Spleen (tissue), 11 donors: ENCODE measurements at regions not wholly inside any gene's neighbourhood (a gene's known extent, or its start where the extent isn't known, plus 50 kb on each side); places are given as distances from the start of the nearest gene placed in this dataset.

Experiments used
- DNase-seq: peaks from one replicate; pipeline ENCODE4 v3.0.0-alpha.2; 2020
- H3K27ac ChIP-seq, 8 donors: fragments of 200-600 bp; sonication (generic) in 7 of 8; 1 replicate in 4 of 8; 2 replicates in 4 of 8; pipeline versions ENCODE4 v1.5.0 to v1.8.0; 2016 to 2021; ENCODE audit warnings: inconsistent platforms in 4 of 8, mild to moderate bottlenecking in 4 of 8, moderate library complexity in 1 of 8
- H3K27me3 ChIP-seq, 7 donors: fragments of 200-600 bp; sonication (generic) in 6 of 7; replicated peaks in 1 of 7; 1 replicate in 4 of 7; 2 replicates in 3 of 7; pipeline versions ENCODE4 v1.5.0 to v1.8.0; 2016 to 2021; ENCODE audit warnings: inconsistent platforms in 3 of 7, mild to moderate bottlenecking in 1 of 7
- H3K36me3 ChIP-seq, 6 donors: fragments of 200-600 bp; sonication (generic) in 5 of 6; 1 replicate in 4 of 6; 2 replicates in 2 of 6; pipeline versions ENCODE4 v1.5.0 to v1.8.0; 2016 to 2021; ENCODE audit warnings: inconsistent platforms in 2 of 6
- H3K4me1 ChIP-seq, 6 donors: fragments of 200-600 bp; sonication (generic) in 5 of 6; 1 replicate in 3 of 6; 2 replicates in 3 of 6; pipeline versions ENCODE4 v1.5.0 to v1.8.0; 2016 to 2021; ENCODE audit warnings: inconsistent platforms in 3 of 6
- H3K4me3 ChIP-seq, 8 donors: fragments of 200-600 bp; sonication (generic) in 7 of 8; 1 replicate in 4 of 8; 2 replicates in 4 of 8; pipeline versions ENCODE4 v1.5.0 to v1.8.0; 2016 to 2021; ENCODE audit warnings: inconsistent platforms in 4 of 8, mild to moderate bottlenecking in 4 of 8, moderate library complexity in 2 of 8
- H3K9me3 ChIP-seq, 8 donors: fragments of 200-600 bp; sonication (generic) in 7 of 8; 1 replicate in 4 of 8; 2 replicates in 4 of 8; pipeline versions ENCODE4 v1.5.0 to v1.8.0; 2016 to 2021; ENCODE audit warnings: inconsistent platforms in 4 of 8
- POLR2A ChIP-seq, 3 donors: fragments of 450-650 bp; IDR thresholded peaks; one replicate each; pipeline ENCODE4 v1.5.1; 2017; ENCODE audit warnings: antibody characterized with exemption in 3 of 3, mild to moderate bottlenecking in 1 of 3
- POLR2AphosphoS5 ChIP-seq, 3 donors: sonication (generic); formaldehyde crosslinking; IDR thresholded peaks; one replicate each; pipeline ENCODE4 v1.5.1; 2017; ENCODE audit warnings: antibody characterized with exemption in 3 of 3
- WGBS, 5 donors: extraction: QIAGEN DNeasy Blood & Tissue Kit in 3 of 5; methylation state at CpG; one replicate each; pipeline versions ENCODE4 v1.1.5 to v1.1.7; 2013 to 2018; 5-methylcytosine and 5-hydroxymethylcytosine counted together
- intact Hi-C: fragments of 100-400 bp; cut with DNase I; formaldehyde crosslinking; loops from one replicate; pipeline ENCODE4 v1.15.0; 2023; ENCODE audit warnings: low total_unique reads
- TF ChIP-seq, protein P1 (sequence below), 11 experiments: fragments of 200-600 bp in 7 of 11; fragments of 450-650 bp in 4 of 11; sonication (generic) in 4 of 11; IDR thresholded peaks in 8 of 11; conservative IDR thresholded peaks in 3 of 11; 1 replicate in 7 of 11; 2 replicates in 4 of 11; pipeline versions ENCODE4 v1.4.0 to v1.8.0; 2016 to 2021; ENCODE audit warnings: antibody characterized with exemption in 11 of 11, inconsistent platforms in 4 of 11, mild to moderate bottlenecking in 1 of 11
- donor health status: healthy with polysubstance abuse.
- donor health status: DM: no; HTN: no; CAD: no; lungs with moderate emphysema.
- donor health status: DM: no; HTN: no; CAD: no.
- donor health status: Bipolar disorder and iron deficiency.
- donor health status: healthy.
- donor health status: DM: no; HTN: no; CAD: no.
- donor health status: DM: yes; HTN: yes; CAD: no.

DNA sequence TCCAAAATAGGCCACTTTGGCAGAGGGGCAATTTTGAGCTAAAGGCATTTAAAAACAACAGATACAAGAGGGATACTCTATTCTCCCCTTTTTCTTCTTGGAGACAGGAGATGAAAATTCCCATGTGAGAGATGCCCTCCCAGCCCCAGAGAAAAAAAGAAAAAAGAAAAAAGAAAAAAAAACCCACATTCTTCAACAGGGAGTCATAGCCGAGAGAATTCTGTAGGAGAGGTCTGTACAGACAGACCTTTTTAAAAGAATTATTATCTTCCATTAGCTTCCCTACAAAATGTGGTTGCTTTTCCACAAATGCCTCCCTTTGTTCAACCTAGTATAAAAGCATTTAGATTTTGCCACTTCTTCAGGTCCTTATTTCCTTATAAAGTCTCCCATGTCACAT lies 89.9 kb downstream of the SPCS3 start:
- no peak for DNase-seq
- WGBS, 5 donors = 84 to 100% (median 96%) methylated on average over 1 of the region's 1 CpG
- Histone ChIP-seq H3K9me3 (no peaks in the 10 kb centered on the region), H3K4me3 (no peak overlapping the region), H3K4me1 (no peaks in the 10 kb centered on the region), H3K36me3 (no peaks in the 10 kb centered on the region), H3K27ac (no peak overlapping the region), H3K27me3 (no peaks in the 10 kb centered on the region)
- intact Hi-C loops = no loop called here
- TF ChIP-seq POLR2A (IDR thresholded peaks at IDR 0.05) = no peak
- TF ChIP-seq, protein P1, sequence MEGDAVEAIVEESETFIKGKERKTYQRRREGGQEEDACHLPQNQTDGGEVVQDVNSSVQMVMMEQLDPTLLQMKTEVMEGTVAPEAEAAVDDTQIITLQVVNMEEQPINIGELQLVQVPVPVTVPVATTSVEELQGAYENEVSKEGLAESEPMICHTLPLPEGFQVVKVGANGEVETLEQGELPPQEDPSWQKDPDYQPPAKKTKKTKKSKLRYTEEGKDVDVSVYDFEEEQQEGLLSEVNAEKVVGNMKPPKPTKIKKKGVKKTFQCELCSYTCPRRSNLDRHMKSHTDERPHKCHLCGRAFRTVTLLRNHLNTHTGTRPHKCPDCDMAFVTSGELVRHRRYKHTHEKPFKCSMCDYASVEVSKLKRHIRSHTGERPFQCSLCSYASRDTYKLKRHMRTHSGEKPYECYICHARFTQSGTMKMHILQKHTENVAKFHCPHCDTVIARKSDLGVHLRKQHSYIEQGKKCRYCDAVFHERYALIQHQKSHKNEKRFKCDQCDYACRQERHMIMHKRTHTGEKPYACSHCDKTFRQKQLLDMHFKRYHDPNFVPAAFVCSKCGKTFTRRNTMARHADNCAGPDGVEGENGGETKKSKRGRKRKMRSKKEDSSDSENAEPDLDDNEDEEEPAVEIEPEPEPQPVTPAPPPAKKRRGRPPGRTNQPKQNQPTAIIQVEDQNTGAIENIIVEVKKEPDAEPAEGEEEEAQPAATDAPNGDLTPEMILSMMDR (IDR thresholded peaks at IDR 0.05 in 8 of 11, conservative IDR thresholded peaks at IDR 0.05 in 3 of 11) = no peak
- TF ChIP-seq POLR2AphosphoS5 (IDR thresholded peaks at IDR 0.05) = no peak

GRCh38 chr4:176413171-176413570 lies 93.4 kb downstream of the SPCS3 start:
- H3K4me3 ChIP-seq = no peak overlapping the region

DNA sequence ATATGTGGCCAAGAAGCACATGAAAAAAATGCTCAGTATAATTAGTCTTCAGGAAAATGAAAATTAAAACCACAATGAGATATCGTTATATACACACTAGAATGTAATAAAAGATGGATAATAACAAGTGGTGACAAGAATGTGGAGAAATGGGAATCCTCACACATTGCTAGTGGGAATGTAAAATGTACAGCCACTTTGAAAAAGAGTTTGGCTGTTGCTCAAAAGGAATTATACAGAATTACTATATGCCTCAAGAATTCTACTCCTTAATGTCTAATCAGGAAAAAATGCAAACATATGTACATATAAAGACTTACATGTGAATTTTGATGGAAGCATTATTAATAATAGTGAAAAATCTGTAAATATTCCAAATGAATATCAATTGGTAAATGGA lies 102.2 kb downstream of the SPCS3 start:
- intact Hi-C loops = no loop called here

More at GRCh38 chr4:176413171-176413570, 93.4 kb downstream of the SPCS3 start:
- no peak for DNase-seq
- intact Hi-C loops = no loop called here
- Histone ChIP-seq H3K4me1 (no peaks in the 10 kb centered on the region), H3K27ac (no peak overlapping the region), H3K36me3 (no peaks in the 10 kb centered on the region), H3K9me3 (no peaks in the 10 kb centered on the region), H3K27me3 (no peaks in the 10 kb centered on the region)
- TF ChIP-seq POLR2AphosphoS5 (IDR thresholded peaks at IDR 0.05) (no peak), POLR2A (IDR thresholded peaks at IDR 0.05) (no peak)
- TF ChIP-seq, protein P1 (IDR thresholded peaks at IDR 0.05 in 8 of 11, conservative IDR thresholded peaks at IDR 0.05 in 3 of 11) = no peak
- WGBS, 5 donors = 65 to 86% (median 81%) methylated on average over 2 of the region's 2 CpGs

DNA sequence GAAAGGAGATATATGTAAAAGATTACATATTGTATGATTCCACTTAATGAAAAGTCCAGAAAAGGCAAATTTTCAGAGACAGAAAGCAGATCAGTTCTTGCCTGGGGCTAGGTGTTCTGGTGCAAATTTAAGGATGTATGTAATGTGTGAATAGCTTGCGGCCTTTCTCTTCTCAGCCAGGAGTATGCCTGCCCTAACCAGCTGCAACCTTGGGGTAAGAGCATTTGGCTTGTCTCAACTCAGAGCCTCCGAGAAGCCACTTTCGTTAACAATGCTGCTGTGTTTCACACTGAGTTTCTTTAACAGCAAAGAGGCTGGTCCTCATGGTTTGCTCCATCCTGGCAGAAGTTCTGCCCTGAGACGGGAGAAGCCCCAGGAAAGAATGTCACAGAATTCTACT lies 102.7 kb downstream of the SPCS3 start:
- intact Hi-C loops = no loop called here
- no peaks in the 10 kb centered on the region for H3K9me3 ChIP-seq
- no peaks in the 10 kb centered on the region for H3K4me1 ChIP-seq
- no peak overlapping the region for H3K27ac ChIP-seq
- TF ChIP-seq, protein P1 (IDR thresholded peaks at IDR 0.05 in 8 of 11, conservative IDR thresholded peaks at IDR 0.05 in 3 of 11) = no peak
- TF ChIP-seq POLR2AphosphoS5 (IDR thresholded peaks at IDR 0.05) (no peak), POLR2A (IDR thresholded peaks at IDR 0.05) (no peak)
- no peak for DNase-seq
- H3K27me3 ChIP-seq = no peaks in the 10 kb centered on the region
- WGBS, 5 donors = 73 to 93% (median 82%) methylated on average over 4 of the region's 4 CpGs
- H3K4me3 ChIP-seq = no peak overlapping the region
- H3K36me3 ChIP-seq = no peaks in the 10 kb centered on the region

More for the DNA sequence above, 102.2 kb downstream of the SPCS3 start:
- Histone ChIP-seq H3K36me3 (no peaks in the 10 kb centered on the region), H3K27me3 (no peaks in the 10 kb centered on the region), H3K4me1 (no peaks in the 10 kb centered on the region), H3K4me3 (no peak overlapping the region), H3K27ac (no peak overlapping the region), H3K9me3 (no peaks in the 10 kb centered on the region)
- TF ChIP-seq POLR2AphosphoS5 (IDR thresholded peaks at IDR 0.05) = no peak
- 73 to 93% (median 78%) methylated on average over 1 of the region's 1 CpG for WGBS, 5 donors
- DNase-seq = no peak

DNA sequence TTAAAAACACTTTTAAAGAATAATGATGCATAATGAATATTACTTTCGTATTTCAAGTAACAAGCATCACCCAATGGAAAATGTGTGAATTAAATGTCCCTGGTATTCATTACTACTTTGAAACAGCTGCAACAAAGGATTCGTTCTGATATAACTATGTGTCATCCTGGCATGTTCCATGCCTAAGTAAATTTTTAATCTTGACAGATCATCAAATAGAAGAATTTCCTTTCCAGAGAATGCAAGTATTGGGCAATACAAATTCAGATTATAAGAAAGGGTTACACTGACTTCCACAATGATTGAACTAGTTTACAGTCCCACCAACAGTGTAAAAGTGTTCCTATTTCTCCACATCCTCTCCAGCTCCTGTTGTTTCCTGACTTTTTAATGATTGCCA lies 105.3 kb downstream of the SPCS3 start:
- TF ChIP-seq, protein P1 (IDR thresholded peaks at IDR 0.05 in 8 of 11, conservative IDR thresholded peaks at IDR 0.05 in 3 of 11) = no peak
- TF ChIP-seq POLR2A (IDR thresholded peaks at IDR 0.05) (no peak), POLR2AphosphoS5 (IDR thresholded peaks at IDR 0.05) (no peak)
- intact Hi-C loops = no loop called here
- WGBS, 5 donors = 60 to 89% (median 73%) methylated on average over 2 of the region's 2 CpGs

More for the DNA sequence above, 105.3 kb downstream of the SPCS3 start:
- Histone ChIP-seq H3K27me3 (no peaks in the 10 kb centered on the region), H3K4me1 (no peaks in the 10 kb centered on the region), H3K36me3 (no peaks in the 10 kb centered on the region), H3K27ac (no peak overlapping the region), H3K9me3 (no peaks in the 10 kb centered on the region), H3K4me3 (no peak overlapping the region)
- no peak for DNase-seq
